Smooth muscle cell (in vitro differentiated cells): ENCODE measurements at regions not wholly inside any gene's neighbourhood (a gene's known extent, or its start where the extent isn't known, plus 50 kb on each side); places are given as distances from the start of the nearest gene placed in this dataset.

Experiments
- DNase-seq: peaks from one replicate; lab custom pipeline; 2025; ENCODE audit not compliant: unreplicated experiment; lab: John Stamatoyannopoulos, UW
- H2AFZ ChIP-seq: fragments of 200-600 bp; sonication (generic); 2 replicates; pipeline ENCODE4 v1.6.0; 2016; ENCODE audit warnings: antibody characterized with exemption, low read depth, mild to moderate bottlenecking
- H3F3A ChIP-seq: fragments of 200-600 bp; sonication (generic); 2 replicates; pipeline ENCODE4 v1.6.0; 2017; ENCODE audit warnings: antibody characterized with exemption, low read depth
- H3K27ac ChIP-seq: fragments of 200-600 bp; sonication (generic); 2 replicates; pipeline ENCODE4 v1.5.1; 2016; ENCODE audit warnings: low read depth, mild to moderate bottlenecking
- H3K27me3 ChIP-seq: fragments of 200-600 bp; sonication (generic); 2 replicates; pipeline ENCODE4 v1.6.1; 2016; ENCODE audit warnings: low read depth, mild to moderate bottlenecking
- H3K36me3 ChIP-seq: fragments of 200-600 bp; sonication (generic); 2 replicates; pipeline ENCODE4 v1.5.1; 2016; ENCODE audit warnings: low read depth
- H3K4me1 ChIP-seq: fragments of 200-600 bp; sonication (generic); 2 replicates; pipeline ENCODE4 v1.5.1; 2016; ENCODE audit warnings: low read depth
- H3K4me2 ChIP-seq: fragments of 200-600 bp; sonication (generic); 2 replicates; pipeline ENCODE4 v1.6.0; 2016; ENCODE audit warnings: mild to moderate bottlenecking
- H3K4me3 ChIP-seq: fragments of 200-600 bp; sonication (generic); 2 replicates; pipeline ENCODE4 v1.5.1; 2016; ENCODE audit warnings: mild to moderate bottlenecking
- H3K79me2 ChIP-seq: fragments of 200-600 bp; sonication (generic); 2 replicates; pipeline ENCODE4 v1.6.0; 2016; ENCODE audit warnings: low read depth, mild to moderate bottlenecking
- H3K9ac ChIP-seq: fragments of 200-600 bp; sonication (generic); 2 replicates; pipeline ENCODE4 v1.6.0; 2016; ENCODE audit warnings: low read depth
- H3K9me3 ChIP-seq: fragments of 200-600 bp; sonication (generic); replicated peaks from 2 replicates; pipeline ENCODE4 v1.5.1; 2016; ENCODE audit warnings: low read depth
- H4K20me1 ChIP-seq: fragments of 200-600 bp; sonication (generic); 2 replicates; pipeline ENCODE4 v1.6.0; 2016; ENCODE audit warnings: low read depth
- WGBS: methylation state at CpG from one replicate; pipeline ENCODE4 v1.1.7; 2016; ENCODE audit warnings: low lambda C conversion rate; 5-methylcytosine and 5-hydroxymethylcytosine counted together
- TF ChIP-seq, protein P1 (sequence below): fragments of 200-600 bp; sonication (generic); IDR thresholded peaks from 2 replicates; pipeline ENCODE4 v1.5.1; 2017; ENCODE audit warnings: borderline replicate concordance, mild to moderate bottlenecking, antibody characterized with exemption; ENCODE audit not compliant: insufficient read depth, poor library complexity, severe bottlenecking

DNA sequence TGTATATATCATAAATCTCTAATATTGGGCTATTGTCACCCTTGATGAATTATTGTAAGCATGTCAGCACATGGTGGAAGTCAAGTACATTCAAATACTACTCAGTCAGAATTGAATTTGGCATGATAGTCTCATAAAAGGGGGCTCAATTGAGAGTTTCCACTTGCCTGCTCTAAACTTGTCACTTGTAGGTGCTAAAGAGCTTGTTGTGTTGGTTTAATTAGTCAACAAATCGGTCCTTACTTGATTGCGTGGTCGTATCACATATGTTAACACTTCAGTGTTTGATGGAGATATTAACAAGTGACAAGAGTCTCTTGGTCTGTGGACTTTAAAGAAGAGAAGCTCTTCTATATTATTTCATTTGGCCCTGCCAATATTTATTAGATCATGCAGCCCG lies 81.1 kb downstream of the NKX2-1 start:
- Histone ChIP-seq H4K20me1 (no peaks in the 10 kb centered on the region), H3F3A (no peaks in the 10 kb centered on the region), H3K9ac (no peak overlapping the region), H3K27ac (no peak overlapping the region), H3K27me3 (peaks cover 24% of the 10 kb centered on the region), H3K4me1 (peaks cover 26% of the 10 kb centered on the region), H2AFZ (no peak overlapping the region), H3K36me3 (no peaks in the 10 kb centered on the region), H3K4me2 (no peak overlapping the region), H3K79me2 (no peaks in the 10 kb centered on the region), H3K4me3 (no peak overlapping the region), H3K9me3 (no peaks in the 10 kb centered on the region)
- TF ChIP-seq, protein P1, sequence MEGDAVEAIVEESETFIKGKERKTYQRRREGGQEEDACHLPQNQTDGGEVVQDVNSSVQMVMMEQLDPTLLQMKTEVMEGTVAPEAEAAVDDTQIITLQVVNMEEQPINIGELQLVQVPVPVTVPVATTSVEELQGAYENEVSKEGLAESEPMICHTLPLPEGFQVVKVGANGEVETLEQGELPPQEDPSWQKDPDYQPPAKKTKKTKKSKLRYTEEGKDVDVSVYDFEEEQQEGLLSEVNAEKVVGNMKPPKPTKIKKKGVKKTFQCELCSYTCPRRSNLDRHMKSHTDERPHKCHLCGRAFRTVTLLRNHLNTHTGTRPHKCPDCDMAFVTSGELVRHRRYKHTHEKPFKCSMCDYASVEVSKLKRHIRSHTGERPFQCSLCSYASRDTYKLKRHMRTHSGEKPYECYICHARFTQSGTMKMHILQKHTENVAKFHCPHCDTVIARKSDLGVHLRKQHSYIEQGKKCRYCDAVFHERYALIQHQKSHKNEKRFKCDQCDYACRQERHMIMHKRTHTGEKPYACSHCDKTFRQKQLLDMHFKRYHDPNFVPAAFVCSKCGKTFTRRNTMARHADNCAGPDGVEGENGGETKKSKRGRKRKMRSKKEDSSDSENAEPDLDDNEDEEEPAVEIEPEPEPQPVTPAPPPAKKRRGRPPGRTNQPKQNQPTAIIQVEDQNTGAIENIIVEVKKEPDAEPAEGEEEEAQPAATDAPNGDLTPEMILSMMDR = no peak
- 86% methylated on average over 4 of the region's 4 CpGs for WGBS
- DNase-seq = no peak

DNA sequence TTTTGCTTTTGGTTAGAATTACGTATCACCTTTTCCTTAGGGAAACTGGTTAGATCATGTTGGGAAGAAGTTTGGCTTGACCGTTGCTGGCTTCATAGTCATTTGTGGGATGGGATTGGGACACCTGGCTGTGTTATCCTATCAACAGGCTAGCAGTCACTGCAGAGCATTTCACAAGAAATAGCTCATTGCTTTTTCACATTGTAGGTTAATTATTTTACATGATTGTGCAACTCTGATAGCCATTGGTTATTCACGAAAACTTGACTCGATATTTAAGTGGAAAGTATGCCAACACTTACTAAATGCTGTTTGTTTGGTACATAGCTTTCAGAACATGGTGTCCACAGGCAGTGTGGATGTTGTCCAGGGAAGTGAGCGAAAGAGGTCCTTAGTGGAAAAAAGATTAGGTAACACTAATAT lies 89.4 kb downstream of the NKX2-1 start:
- H3K4me2 ChIP-seq = no peak overlapping the region
- TF ChIP-seq, protein P1 = no peak
- no peaks in the 10 kb centered on the region for H4K20me1 ChIP-seq
- H3K4me1 ChIP-seq = no peaks in the 10 kb centered on the region
- H3K27ac ChIP-seq = no peak overlapping the region
- H3K36me3 ChIP-seq = no peaks in the 10 kb centered on the region
- H3K79me2 ChIP-seq = no peaks in the 10 kb centered on the region
- no peaks in the 10 kb centered on the region for H3F3A ChIP-seq
- H3K9me3 ChIP-seq = no peaks in the 10 kb centered on the region
- H3K27me3 ChIP-seq = peaks cover 5% of the 10 kb centered on the region
- H2AFZ ChIP-seq = no peak overlapping the region
- H3K9ac ChIP-seq = no peak overlapping the region
- no peak overlapping the region for H3K4me3 ChIP-seq
- 91% methylated on average over 5 of the region's 5 CpGs for WGBS
- DNase-seq = no peak

DNA sequence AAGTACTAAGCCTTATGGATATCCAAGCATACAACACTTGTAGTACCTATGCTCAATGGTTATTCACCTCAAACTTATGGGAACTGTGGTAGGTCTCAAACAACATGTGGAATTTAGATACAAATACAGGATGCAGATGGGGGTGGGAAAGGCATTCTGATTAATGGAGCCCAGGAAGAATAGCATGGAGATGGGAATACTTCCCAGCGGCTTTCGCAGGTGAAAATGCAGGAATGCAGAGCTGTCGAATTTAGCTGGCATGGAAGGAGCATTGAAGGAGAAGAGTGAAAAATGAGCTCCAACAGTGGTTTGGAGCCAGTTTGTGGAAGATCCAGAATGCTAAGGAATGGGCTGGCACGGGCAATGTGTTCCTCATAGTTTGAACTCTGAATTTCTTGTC lies 89.9 kb downstream of the NKX2-1 start:
- WGBS = 47% methylated on average over 4 of the region's 4 CpGs
- Histone ChIP-seq H3K9me3 (no peaks in the 10 kb centered on the region), H3K9ac (no peak overlapping the region), H3K79me2 (no peaks in the 10 kb centered on the region), H3F3A (no peaks in the 10 kb centered on the region), H3K4me3 (no peak overlapping the region), H3K27ac (no peak overlapping the region), H2AFZ (no peak overlapping the region), H3K36me3 (no peaks in the 10 kb centered on the region), H3K4me1 (no peaks in the 10 kb centered on the region), H4K20me1 (no peaks in the 10 kb centered on the region), H3K27me3 (peaks cover 5% of the 10 kb centered on the region), H3K4me2 (no peak overlapping the region)
- no peak for DNase-seq
- TF ChIP-seq, protein P1 = no peak

DNA sequence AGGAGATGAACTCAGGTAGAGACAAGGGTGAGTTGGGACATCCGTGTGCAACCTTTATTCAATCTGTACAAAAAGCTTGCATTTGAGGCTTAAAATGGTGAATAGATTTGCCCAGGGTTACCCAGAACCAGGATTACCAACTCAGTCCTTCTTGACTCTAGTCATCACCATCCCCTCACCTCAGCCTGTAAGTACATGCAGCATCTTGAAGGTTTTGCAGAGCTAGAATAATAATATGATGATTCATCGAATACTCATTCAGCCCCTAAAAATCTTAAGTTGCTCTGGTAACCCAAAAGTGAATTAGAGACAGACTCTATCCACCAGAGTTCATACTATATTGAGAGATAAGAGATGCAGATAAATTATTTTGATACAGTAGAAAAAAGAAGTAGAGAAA lies 90.3 kb downstream of the NKX2-1 start:
- Histone ChIP-seq H2AFZ (no peak overlapping the region), H3F3A (no peaks in the 10 kb centered on the region), H3K4me2 (no peak overlapping the region), H3K4me1 (no peaks in the 10 kb centered on the region), H4K20me1 (no peaks in the 10 kb centered on the region), H3K9ac (no peak overlapping the region), H3K27me3 (peaks cover 5% of the 10 kb centered on the region), H3K4me3 (no peak overlapping the region), H3K36me3 (no peaks in the 10 kb centered on the region), H3K27ac (no peak overlapping the region), H3K79me2 (no peaks in the 10 kb centered on the region), H3K9me3 (no peaks in the 10 kb centered on the region)
- TF ChIP-seq, protein P1 = no peak
- WGBS = 95% methylated on average over 2 of the region's 2 CpGs
- no peak for DNase-seq
